HG03460 (cell line): ENCODE measurements at regions not wholly inside any gene's neighbourhood (a gene's known extent, or its start where the extent isn't known, plus 50 kb on each side); places are given as distances from the start of the nearest gene placed in this dataset.

Experiments
- ATAC-seq: cut with Tn5 transposase; IDR thresholded peaks from one replicate; pipeline ENCODE4 v1.9.1; 2021; ENCODE audit not compliant: unreplicated experiment

- ATAC-seq = no peak
Measured at GRCh38 chr16:76899767-76900166, 291.2 kb upstream of the MON1B start.

- ATAC-seq = no peak
Measured at GRCh38 chr16:76900285-76901263, 290.4 kb upstream of the MON1B start.

GRCh38 chr16:76906552-76906951 is 284.4 kb upstream of the MON1B start:
- ATAC-seq = no peak

DNA sequence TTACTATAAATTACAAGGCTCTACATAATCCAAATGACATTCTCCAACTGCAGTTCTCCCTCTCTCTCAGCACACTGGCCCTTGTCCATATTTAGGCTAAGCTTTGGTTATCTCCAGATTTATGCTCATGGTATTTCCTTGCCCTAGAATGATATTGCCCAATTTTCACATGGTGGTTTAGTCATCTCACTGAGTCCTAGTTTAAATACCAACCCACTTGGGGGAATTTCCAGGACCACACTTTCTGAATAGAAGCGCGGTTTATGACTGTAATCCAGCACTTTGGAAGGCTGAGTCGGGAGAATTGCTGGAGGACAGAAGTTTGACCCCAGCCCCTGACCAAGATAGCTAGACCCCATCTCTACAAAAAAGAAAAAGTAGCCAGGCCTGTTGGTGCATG is 280.1 kb upstream of the MON1B start:
- ATAC-seq = no peak

GRCh38 chr16:76913046-76913445 is 277.9 kb upstream of the MON1B start:
- ATAC-seq = no peak

- ATAC-seq = no peak
Measured at GRCh38 chr16:76926042-76926441, 264.9 kb upstream of the MON1B start.

DNA sequence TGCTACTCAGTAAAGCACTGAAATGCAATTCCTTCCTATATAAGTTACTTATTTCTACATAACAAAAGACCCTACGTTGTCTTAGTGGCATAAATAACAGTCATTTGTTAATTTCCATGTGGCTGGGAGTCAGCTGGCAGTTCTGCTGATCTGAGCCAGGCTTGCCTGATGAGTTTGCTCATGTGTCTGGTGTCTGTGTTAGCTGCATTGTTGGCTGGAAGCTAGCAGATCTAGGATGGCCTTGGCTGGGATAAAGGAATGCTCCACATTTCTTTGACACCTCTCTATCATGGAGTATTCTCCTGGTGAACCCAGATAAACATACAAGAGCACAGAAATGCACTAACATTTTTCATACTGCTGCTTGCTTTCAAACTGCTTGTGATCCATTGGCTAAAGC is 264.4 kb upstream of the MON1B start:
- ATAC-seq = no peak

GRCh38 chr16:76931186-76931585 is 259.8 kb upstream of the MON1B start:
- no peak for ATAC-seq

DNA sequence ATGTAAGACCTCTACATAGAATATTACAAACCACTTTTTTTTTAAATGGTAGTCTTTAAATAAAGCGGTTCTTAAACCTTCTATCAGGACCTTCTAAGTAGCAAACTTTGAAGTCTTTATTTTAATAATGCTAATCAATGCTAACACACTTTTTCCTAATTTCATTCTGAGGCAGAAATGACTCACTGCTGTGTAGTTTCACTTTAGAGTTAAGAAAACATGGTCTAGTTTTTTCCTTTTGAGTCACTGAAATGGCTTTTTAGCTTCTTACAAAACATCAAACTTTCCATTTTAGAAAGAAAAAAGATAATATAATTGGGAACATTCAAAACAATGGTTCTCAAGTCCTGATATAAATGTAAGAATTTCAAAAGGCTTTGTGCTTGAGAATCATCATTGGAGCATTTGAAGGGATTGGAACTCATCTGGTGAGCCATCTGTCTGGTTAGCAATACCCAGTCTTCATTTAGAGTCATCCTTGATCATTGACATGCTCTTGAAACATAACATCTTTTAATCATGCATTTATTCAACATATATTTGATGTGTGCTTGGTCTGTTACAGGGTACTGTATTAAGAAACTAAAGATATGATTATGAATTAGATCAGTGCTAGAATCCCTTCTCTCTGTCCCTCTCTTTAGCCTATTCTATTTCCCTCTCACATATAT is 258.3 kb upstream of the MON1B start:
- no peak for ATAC-seq

DNA sequence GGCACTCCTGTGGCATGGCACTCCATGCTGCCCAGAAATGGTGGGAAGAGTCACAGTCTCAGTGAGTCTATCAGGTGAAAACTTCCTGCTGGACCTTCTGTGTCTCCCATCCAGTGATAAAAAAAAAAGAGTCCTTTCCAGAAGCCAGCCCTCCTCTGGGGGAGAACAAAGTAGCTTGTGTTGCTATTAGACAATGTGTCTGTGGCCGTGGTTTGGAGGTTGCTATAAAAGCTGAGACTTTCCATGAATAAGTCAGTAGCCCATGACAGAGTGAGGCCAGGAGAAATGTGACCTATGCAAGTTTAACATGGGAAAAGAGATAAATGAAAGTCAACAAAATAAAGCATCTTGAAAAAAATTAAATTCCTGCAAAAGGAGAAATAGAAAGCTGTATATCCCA is 250.7 kb upstream of the MON1B start:
- ATAC-seq = no peak

DNA sequence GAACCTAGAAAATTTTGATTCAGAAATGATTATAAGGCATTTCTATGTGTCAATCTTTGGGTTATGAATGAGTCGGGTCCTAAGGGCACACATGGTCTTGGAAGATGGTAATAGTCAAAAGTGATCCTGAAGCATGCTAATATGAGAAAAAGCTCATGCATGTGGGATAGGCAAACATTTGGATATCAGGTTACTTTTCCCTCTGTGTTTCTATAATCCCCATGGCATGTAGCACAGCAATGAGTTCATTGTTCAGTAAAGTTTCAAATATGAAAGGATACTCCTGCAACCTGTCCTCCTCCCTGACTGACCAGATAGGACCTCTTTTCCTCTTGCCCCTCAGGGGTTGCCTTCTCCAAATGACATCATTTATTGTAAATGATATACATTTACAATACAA is 249.9 kb upstream of the MON1B start:
- ATAC-seq = no peak

DNA sequence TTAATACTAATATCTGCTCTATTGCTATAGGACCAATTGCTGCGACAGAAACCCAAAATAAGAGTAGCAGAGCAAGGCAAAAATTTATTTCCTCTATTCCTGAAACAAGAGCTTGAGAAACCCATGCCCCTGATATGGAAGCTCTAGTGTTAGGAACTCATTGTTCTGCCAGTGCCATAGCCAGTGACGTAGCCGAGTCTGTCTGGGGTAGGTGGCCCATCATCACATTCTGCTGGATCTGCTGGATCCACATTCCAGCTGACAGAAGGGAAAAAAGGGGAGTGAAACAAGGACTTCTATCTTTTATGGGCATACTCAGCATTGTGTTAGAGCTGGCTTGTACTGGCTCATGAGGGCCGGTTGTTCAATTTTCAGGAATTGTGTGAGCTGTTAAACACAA is 248.9 kb upstream of the MON1B start:
- no peak for ATAC-seq

GRCh38 chr16:76943921-76944320 is 247.1 kb upstream of the MON1B start:
- no peak for ATAC-seq

GRCh38 chr16:76946879-76947278 is 244.1 kb upstream of the MON1B start:
- ATAC-seq = no peak

- ATAC-seq = no peak
Measured at GRCh38 chr16:76947749-76948148, 243.2 kb upstream of the MON1B start.

- no peak for ATAC-seq
Measured at GRCh38 chr16:76955629-76956028, 235.4 kb upstream of the MON1B start.

DNA sequence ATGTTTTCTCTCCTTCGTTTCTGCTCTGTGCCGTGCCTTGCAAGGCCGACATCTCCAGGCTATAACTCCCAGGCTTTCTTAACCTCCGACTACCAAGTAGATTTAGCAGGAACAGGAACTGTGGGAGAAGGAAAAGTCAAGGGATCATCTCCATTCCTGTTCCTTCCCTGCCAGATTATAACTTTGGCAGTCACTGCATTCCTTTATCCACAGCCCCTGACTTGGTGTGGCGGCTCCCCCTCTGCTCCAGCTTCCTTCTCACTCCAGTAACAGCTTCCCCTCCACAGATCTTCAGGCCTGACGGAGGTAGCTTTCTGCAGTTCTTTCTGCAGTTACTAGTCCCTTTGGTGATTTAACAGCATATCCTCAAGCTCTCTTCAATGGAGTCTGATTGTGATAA is 234.6 kb upstream of the MON1B start:
- ATAC-seq = no peak

- ATAC-seq = no peak
Measured at GRCh38 chr16:76956841-76957240, 234.1 kb upstream of the MON1B start.

GRCh38 chr16:76959166-76959565 is 231.8 kb upstream of the MON1B start:
- ATAC-seq = no peak

DNA sequence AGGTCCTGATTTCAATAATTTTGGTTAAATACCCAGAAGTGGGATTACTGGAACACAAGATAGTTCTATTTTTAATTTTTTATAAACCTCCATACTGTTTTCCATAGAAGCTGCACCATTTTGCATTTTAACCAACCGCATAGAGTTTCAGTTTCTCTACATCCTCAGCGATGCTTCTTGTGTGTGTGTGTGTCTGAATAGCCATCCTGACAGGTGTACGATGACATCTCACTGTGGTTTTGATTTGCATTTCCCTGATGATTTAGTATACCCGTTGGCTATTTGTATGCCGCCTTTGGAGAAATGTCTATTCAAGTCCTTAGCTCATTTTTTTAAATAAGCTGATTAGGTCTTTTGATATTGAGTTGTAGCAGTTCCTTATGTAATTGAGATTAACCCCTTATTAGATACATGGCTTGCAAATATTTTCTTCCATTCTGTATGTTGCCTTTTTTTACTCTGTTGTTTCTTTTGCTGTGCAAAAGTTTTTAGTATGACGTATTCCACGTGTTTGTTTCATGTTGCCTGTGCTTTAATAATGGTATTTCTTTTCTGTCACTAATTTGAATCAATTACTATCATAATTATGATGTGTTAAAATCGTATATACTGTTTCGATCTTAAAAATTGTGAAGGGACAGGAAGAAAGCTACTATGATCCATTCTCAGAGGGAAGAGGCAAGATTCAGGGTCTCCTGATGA is 227.2 kb upstream of the MON1B start:
- ATAC-seq = no peak

- ATAC-seq = no peak
Measured at GRCh38 chr16:76964464-76965154, 226.4 kb upstream of the MON1B start.
